ENCODE measurements at regions not wholly inside any gene's neighbourhood (a gene's known extent, or its start where the extent isn't known, plus 50 kb on each side); places are given as distances from the start of the nearest gene placed in this dataset.

- Histone ChIP-seq H3K27me3 (replicated peaks; ENCODE audit: control insufficient read depth, insufficient read depth, low read length) (no peaks in the 10 kb centered on the region), H3K36me3 (ENCODE audit: control insufficient read depth, insufficient read depth, low read length) (no peaks in the 10 kb centered on the region), H3K4me3 (replicated peaks; ENCODE audit: low read depth, low read length) (no peak overlapping the region)
- no peak for DNase-seq (ENCODE audit: extremely low read depth, insufficient read length)
- no peak for TF ChIP-seq CTCF (IDR thresholded peaks at IDR 0.05; ENCODE audit: insufficient read depth, low read length, poor library complexity, severe bottlenecking)
Observed at GRCh38 chr5:51487952-51488351, 104.7 kb downstream of the ISL1 start.

GRCh38 chr5:51488803-51489642 lies 105.8 kb downstream of the ISL1 start:
- H3K4me3 ChIP-seq (replicated peaks; ENCODE audit: low read depth, low read length) = no peak overlapping the region
- DNase-seq (ENCODE audit: extremely low read depth, insufficient read length) = no peak
- no peak for TF ChIP-seq CTCF (IDR thresholded peaks at IDR 0.05; ENCODE audit: insufficient read depth, low read length, poor library complexity, severe bottlenecking)
- no peaks in the 10 kb centered on the region for H3K27me3 ChIP-seq (replicated peaks; ENCODE audit: control insufficient read depth, insufficient read depth, low read length)
- H3K36me3 ChIP-seq (ENCODE audit: control insufficient read depth, insufficient read depth, low read length) = no peaks in the 10 kb centered on the region

- TF ChIP-seq CTCF (IDR thresholded peaks at IDR 0.05; ENCODE audit: insufficient read depth, low read length, poor library complexity, severe bottlenecking) = no peak
- H3K27me3 ChIP-seq (replicated peaks; ENCODE audit: control insufficient read depth, insufficient read depth, low read length) = no peaks in the 10 kb centered on the region
- H3K36me3 ChIP-seq (ENCODE audit: control insufficient read depth, insufficient read depth, low read length) = no peaks in the 10 kb centered on the region
- no peak overlapping the region for H3K4me3 ChIP-seq (replicated peaks; ENCODE audit: low read depth, low read length)
- no peak for DNase-seq (ENCODE audit: extremely low read depth, insufficient read length)
Observed at GRCh38 chr5:51494821-51495220, 111.6 kb downstream of the ISL1 start.

- Histone ChIP-seq H3K36me3 (ENCODE audit: control insufficient read depth, insufficient read depth, low read length) (no peaks in the 10 kb centered on the region), H3K4me3 (replicated peaks; ENCODE audit: low read depth, low read length) (no peak overlapping the region), H3K27me3 (replicated peaks; ENCODE audit: control insufficient read depth, insufficient read depth, low read length) (no peaks in the 10 kb centered on the region)
- no peak for TF ChIP-seq CTCF (IDR thresholded peaks at IDR 0.05; ENCODE audit: insufficient read depth, low read length, poor library complexity, severe bottlenecking)
- DNase-seq (ENCODE audit: extremely low read depth, insufficient read length) = no peak
Observed at GRCh38 chr5:51495672-51496071, 112.4 kb downstream of the ISL1 start.

- Histone ChIP-seq H3K36me3 (ENCODE audit: control insufficient read depth, insufficient read depth, low read length) (no peaks in the 10 kb centered on the region), H3K27me3 (replicated peaks; ENCODE audit: control insufficient read depth, insufficient read depth, low read length) (no peaks in the 10 kb centered on the region), H3K4me3 (replicated peaks; ENCODE audit: low read depth, low read length) (no peak overlapping the region)
- no peak for DNase-seq (ENCODE audit: extremely low read depth, insufficient read length)
- no peak for TF ChIP-seq CTCF (IDR thresholded peaks at IDR 0.05; ENCODE audit: insufficient read depth, low read length, poor library complexity, severe bottlenecking)
Observed at GRCh38 chr5:51517838-51518237, 134.6 kb downstream of the ISL1 start.

Measured in GM06990 (cell line).